Neural progenitor cell (in vitro differentiated cells): ENCODE measurements at regions not wholly inside any gene's neighbourhood (a gene's known extent, or its start where the extent isn't known, plus 50 kb on each side); places are given as distances from the start of the nearest gene placed in this dataset.

Experiments used
- EZH2 ChIP-seq: fragments of 200-600 bp; sonication (generic); IDR thresholded peaks from 2 replicates; pipeline ENCODE4 v1.6.1; 2017; ENCODE audit warnings: antibody characterized with exemption, mild to moderate bottlenecking, moderate library complexity
- EZH2phosphoT487 ChIP-seq: fragments of 200-600 bp; sonication (generic); IDR thresholded peaks from 2 replicates; pipeline ENCODE4 v1.6.1; 2017; ENCODE audit warnings: antibody characterized with exemption
- TF ChIP-seq, protein P1 (sequence below): fragments of 200-600 bp; sonication (generic); IDR thresholded peaks from 2 replicates; pipeline ENCODE4 v1.5.1; 2017; ENCODE audit warnings: antibody characterized with exemption, mild to moderate bottlenecking

DNA sequence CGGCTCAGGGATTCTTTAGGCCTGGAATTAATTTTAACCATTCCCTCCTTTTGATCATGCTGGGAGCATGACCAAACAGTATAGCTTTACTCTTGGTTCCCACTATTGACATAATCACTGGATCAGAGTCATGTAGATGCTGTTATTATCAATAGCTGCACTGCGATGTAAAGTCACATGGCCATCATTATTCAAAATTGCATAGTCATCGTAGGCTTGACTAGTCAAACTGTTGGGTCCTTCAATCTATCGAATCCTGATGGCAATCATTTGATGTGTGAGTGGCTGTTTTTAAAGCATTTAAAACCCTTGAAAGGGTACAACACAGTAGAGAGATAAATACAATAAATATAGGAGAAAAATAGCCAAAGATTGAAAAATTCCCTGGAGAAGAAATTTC lies 1194.1 kb downstream of the EFNA5 start:
- TF ChIP-seq, protein P1, sequence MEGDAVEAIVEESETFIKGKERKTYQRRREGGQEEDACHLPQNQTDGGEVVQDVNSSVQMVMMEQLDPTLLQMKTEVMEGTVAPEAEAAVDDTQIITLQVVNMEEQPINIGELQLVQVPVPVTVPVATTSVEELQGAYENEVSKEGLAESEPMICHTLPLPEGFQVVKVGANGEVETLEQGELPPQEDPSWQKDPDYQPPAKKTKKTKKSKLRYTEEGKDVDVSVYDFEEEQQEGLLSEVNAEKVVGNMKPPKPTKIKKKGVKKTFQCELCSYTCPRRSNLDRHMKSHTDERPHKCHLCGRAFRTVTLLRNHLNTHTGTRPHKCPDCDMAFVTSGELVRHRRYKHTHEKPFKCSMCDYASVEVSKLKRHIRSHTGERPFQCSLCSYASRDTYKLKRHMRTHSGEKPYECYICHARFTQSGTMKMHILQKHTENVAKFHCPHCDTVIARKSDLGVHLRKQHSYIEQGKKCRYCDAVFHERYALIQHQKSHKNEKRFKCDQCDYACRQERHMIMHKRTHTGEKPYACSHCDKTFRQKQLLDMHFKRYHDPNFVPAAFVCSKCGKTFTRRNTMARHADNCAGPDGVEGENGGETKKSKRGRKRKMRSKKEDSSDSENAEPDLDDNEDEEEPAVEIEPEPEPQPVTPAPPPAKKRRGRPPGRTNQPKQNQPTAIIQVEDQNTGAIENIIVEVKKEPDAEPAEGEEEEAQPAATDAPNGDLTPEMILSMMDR = no peak
- TF ChIP-seq EZH2phosphoT487 = no peak
- no peak for TF ChIP-seq EZH2
